ENCODE measurements at regions not wholly inside any gene's neighbourhood (a gene's known extent, or its start where the extent isn't known, plus 50 kb on each side); places are given as distances from the start of the nearest gene placed in this dataset.
"Not testable (repeated sequence)": the region's sequence is repeated elsewhere in the genome, so short reads cannot be mapped to it uniquely, and the experiment has no call there.

- no peak for DNase-seq
Measured at GRCh38 chr3:8152821-8153418, 348.7 kb upstream of the LMCD1 start.

DNA sequence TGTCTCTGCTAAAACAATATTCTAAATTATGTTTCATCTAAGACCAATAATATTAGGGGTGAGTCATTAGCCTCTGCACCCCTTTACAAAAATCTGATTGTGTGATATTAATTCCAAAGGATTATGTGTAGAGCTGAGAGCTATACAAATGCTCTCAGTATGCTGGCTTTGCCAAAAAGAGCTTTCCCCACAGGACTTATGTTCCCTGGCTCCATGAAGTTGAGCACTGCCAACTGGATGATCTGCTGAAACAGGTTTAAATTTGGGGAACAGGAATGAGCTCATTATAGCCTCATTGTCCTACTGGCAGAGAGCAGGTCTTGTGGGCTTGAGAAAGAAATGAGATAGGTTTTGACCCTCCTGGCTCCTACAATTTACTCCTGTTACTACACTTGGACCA, 347.8 kb upstream of the LMCD1 start:
- DNase-seq: no peak

DNA sequence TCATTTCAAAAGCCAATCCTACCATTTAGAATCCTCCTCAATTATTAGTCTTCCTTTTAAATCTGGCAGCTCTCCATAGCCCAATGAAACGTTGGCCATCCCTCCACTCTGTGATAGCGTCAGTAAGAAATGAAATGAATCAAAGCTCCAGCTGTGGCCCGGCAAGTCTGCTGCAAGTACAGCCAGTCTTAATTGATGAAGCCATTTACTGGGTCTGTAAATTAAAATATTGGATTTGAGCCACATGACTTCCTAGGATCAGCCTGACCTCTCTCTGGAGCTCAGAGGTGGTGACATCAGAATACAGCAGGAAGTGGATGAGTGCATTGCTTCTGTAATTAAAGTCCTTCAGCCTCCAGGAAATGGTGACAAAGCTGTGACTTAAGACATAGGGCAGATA, 347.0 kb upstream of the LMCD1 start:
- no peak for DNase-seq

- DNase-seq: no peak
Measured at GRCh38 chr3:8156138-8156537, 345.5 kb upstream of the LMCD1 start.

- no peak for DNase-seq
Measured at GRCh38 chr3:8156831-8157230, 344.8 kb upstream of the LMCD1 start.

- DNase-seq: no peak
Measured at GRCh38 chr3:8157640-8158039, 344.0 kb upstream of the LMCD1 start.

- no peak for DNase-seq
Measured at GRCh38 chr3:8164145-8164544, 337.5 kb upstream of the LMCD1 start.

DNA sequence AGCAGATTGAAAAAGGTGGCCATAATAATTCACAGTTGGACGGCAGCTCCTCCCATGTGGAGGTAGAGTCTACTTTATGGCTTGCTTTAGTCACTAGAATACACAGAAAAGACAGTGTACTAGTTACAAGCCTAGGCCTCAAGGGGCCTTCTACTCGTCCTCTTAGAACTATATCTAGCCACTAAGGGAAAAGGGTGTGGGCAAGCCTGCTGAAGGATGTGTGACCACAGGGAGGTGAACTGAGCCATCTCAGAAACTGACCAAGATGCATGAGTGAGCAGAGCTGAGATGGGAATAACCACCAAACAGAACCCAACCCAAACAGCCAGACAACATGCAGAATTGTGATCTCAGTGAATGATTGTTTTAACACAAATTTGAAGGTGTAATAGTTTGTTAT, 335.6 kb upstream of the LMCD1 start:
- no peak for DNase-seq

DNA sequence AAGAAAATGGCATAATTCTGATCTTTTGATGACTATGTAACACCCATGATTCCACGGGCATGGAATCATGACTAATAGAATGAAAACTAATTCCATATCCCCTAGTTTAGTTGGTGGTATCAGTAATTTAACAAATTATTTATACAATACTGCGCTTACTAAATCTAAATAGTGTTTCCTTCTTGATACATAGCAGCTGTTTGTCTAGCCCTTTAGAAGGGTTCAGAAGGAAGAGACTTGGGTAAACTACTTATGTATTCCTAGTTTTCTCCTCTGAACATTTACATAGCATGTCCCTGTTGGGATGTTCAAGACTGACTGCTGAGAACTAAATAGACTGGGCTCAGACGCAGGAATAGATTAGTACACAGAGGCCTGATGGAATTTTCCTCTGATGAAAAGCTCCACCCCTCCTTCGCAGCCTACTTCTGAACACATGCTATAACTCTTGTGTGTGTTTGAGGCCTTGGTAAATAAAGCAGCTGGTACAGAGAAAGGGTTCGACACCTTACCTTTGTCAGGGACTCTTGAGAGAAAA, 330.6 kb upstream of the LMCD1 start:
- no peak for DNase-seq

- DNase-seq: no peak
Measured at GRCh38 chr3:8173892-8174291, 327.7 kb upstream of the LMCD1 start.

- not testable (repeated sequence) for DNase-seq
Measured at GRCh38 chr3:8176759-8177483, 324.7 kb upstream of the LMCD1 start.

- DNase-seq: not testable (repeated sequence)
Measured at GRCh38 chr3:8178516-8178915, 323.1 kb upstream of the LMCD1 start.

GRCh38 chr3:8182904-8183303, 318.7 kb upstream of the LMCD1 start:
- DNase-seq: no peak

DNA sequence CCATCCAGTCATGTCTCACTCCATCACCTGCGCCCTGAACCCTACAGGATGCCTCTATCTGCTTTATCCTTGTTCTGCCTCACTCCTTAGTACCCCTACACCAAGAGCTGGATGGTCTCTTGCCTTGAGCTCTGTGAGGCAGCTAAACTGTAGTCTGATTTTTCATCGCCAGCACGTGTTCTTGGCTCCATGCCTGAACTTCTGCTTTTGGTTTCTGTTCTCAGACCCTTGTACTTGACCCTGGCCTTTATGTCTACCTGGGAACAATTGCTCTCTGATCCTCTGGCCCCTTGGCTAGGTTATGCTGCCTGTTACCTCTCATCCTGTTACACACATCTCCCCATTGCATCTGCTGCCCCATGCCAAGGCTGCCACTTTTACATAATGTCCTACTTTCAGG, 318.0 kb upstream of the LMCD1 start:
- no peak for DNase-seq

DNA sequence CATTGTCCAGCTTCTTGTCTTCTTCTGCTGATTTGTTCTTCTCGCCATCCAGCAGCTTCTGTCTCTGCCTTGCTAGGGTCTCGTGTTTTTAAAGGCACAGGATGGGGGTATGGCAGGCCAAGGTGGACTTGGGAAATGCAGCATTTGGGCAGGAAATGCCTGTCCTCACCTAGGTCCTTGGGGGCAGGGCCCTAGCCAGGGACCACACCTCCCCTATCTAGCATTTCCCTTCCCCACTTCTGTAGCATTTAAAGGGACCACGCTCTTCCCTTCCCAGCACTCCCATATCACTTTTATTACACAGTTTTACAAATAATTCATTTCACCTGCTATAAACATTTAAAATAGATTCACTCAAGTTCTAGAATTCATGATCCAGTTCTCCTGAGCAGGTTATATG, 315.4 kb upstream of the LMCD1 start:
- DNase-seq: no peak

DNA sequence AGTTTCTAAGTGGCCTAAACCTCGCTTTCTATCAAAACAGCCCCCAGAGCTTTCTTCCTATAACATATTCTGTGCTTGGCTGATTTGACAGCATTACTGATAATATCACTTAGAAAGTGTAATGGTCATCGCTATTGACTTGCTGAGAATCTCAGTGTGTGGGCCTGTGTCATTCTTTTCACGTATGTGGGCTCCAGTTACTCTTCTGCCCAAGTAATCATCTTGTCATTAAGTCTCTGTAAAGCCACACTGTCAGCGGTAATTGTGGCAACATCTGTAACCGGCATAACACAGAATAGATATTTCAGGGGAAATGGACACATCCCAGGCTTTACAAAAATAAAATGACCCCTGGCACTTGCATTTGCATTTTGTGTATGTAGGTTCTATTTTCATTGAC, 313.6 kb upstream of the LMCD1 start:
- DNase-seq: no peak

DNA sequence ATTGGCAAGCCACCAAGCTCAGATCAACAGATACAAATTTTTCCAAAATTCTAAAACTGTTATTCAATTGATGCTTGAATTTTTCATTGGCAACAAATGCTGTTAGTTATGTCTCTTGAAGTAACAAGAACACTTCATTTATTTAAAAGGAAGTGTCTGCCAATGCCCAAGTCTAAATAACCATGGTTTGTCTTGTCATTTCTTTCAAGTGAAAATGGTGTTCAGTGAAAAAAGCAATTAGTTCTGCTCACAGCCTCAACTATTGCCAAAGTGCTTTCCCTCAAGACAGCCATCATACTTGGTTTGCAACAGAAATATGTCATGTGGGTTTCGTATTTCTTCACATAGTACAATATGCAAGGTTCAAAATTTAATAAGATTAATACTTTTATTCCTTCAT, 312.6 kb upstream of the LMCD1 start:
- DNase-seq: no peak

DNA sequence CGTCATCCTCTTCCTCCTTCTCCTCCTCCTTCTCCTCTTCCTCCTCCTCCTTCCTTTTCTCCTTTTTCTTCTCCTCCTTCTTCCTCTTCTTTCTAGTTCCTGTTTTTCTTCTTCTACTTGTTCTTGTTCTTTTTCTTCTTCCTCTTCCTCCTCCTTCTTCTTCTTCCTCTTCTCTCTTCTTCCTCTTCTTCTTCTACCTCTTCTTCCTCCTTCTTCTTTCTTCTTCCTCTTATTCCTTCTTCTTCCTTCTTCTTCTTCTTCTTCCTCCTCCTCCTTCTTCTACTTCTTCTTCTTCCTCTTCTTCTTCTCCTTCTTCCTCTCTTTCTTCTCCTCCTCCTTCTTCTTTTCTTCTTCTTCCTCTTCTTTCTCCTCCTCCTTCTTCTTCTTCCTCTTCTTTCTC, 310.2 kb upstream of the LMCD1 start:
- no peak for DNase-seq

GRCh38 chr3:8197384-8197783, 304.2 kb upstream of the LMCD1 start:
- no peak for DNase-seq

DNA sequence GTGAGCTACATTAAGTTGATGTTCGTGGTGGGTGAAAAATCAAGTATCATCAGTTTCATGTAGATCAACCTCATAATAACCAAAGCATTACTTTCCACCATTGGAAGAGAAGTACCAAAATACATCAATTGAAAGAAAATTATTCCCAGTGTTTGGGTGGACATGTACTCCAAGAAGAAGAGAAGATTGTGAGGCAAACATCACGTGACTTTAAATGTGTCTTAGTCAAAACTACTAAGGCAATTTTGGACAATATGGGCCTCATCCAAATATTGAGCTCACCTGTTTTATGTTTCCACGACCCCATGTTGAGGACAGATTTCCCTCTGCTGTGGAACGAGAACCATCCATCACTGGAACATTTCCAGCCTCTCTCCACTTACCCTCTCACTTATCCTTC, 303.0 kb upstream of the LMCD1 start:
- DNase-seq: no peak

DNA sequence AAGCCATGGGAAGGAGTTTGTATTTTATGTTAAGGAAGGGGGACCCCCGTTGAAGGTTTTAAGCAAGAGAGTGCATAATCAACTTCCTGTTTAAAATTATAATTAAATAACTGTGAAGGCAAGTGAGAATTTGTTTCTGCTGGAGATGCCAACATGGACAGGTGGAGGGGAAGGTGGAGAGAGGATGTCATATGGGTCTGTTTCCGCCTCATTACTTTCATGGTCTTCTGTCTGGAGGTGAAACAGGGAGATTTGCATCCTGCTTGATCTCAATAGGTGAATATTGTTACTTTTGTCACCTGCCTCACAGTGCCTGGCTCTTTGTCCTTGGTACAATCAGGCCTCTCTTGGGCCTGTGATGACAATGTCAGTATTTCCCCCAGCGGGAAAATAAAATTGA, 300.6 kb upstream of the LMCD1 start:
- no peak for DNase-seq

DNA sequence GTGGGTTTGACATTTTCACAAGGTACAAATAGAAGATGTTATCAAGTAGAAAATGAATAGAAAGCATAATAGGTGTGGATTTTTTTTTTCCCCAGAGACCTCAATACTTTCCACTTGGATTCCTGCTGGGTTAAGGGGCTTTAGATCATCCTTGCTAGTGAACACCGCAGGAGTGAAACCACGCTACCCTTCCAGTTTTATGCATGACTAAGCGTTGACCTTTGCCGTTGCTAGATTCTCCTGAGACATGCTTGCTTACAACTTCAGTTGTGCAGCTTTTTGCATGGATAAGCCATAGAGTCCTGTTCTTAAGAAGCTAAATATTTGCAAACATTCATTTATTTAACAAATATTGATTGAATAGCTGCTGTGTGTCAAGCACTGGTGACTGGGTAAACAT, 299.7 kb upstream of the LMCD1 start:
- DNase-seq: no peak

- no peak for DNase-seq
Measured at GRCh38 chr3:8204331-8204730, 297.3 kb upstream of the LMCD1 start.

GRCh38 chr3:8204853-8205650, 296.6 kb upstream of the LMCD1 start:
- no peak for DNase-seq

All from NCI-H2227 treated with DMSO at 0.1 percent for 48 hours (cell line).